Pancreas (tissue), 10 donors: ENCODE measurements at regions not wholly inside any gene's neighbourhood (a gene's known extent, or its start where the extent isn't known, plus 50 kb on each side); places are given as distances from the start of the nearest gene placed in this dataset.
"Not testable (repeated sequence)": the region's sequence is repeated elsewhere in the genome, so short reads cannot be mapped to it uniquely, and the experiment has no call there.

Source experiments
- ATAC-seq, 4 donors: fragments of 200-7000 bp; cut with Tn5 transposase; one replicate each; pipeline versions ENCODE4 v1.8.0 to v1.9.1; 2020; ENCODE audit warnings: mild to moderate bottlenecking in 4 of 4, moderate library complexity in 4 of 4
- DNase-seq, 6 donors: peaks; one replicate each; pipeline ENCODE4 v3.0.0-alpha.2; 2020
- FAIRE-seq: peaks from 2 replicates; lab custom pipeline; 2012; peaks lifted over from hg19 to GRCh38; lab: Jason Lieb, UNC
- H3K27ac ChIP-seq, 4 donors: fragments of 200-600 bp; sonication (generic); 1 replicate in 3 of 4; 2 replicates in 1 of 4; pipeline versions ENCODE4 v1.5.0 to v1.8.0; 2020
- H3K27me3 ChIP-seq, 4 donors: fragments of 200-600 bp; one replicate each; pipeline ENCODE4 v1.8.0; 2021
- H3K36me3 ChIP-seq, 3 donors: fragments of 200-600 bp; sonication (generic) in 1 of 3; one replicate each; pipeline versions ENCODE4 v1.5.0 to v1.8.0; 2020 to 2021
- H3K4me1 ChIP-seq, 3 donors: fragments of 200-600 bp; one replicate each; pipeline ENCODE4 v1.8.0; 2021
- H3K4me3 ChIP-seq, 4 donors: fragments of 200-600 bp; sonication (generic) in 2 of 4; one replicate each; pipeline versions ENCODE4 v1.5.0 to v1.8.0; 2020 to 2021
- H3K9me3 ChIP-seq, 4 donors: fragments of 200-600 bp; one replicate each; pipeline ENCODE4 v1.8.0; 2021
- WGBS, 2 donors: extraction: QIAGEN DNeasy Blood & Tissue Kit; methylation state at CpG; one replicate each; pipeline ENCODE4 v1.1.7; 2013; 5-methylcytosine and 5-hydroxymethylcytosine counted together
- intact Hi-C, 3 donors: fragments of 100-400 bp; cut with DNase I; formaldehyde crosslinking; loops; one replicate each; pipeline versions ENCODE4 v1.11.1 to v1.14.2; 2022
- TF ChIP-seq, protein P1 (sequence below), 4 donors: fragments of 200-600 bp; sonication (generic) in 3 of 4; IDR thresholded peaks; one replicate each; pipeline versions ENCODE4 v1.5.0 to v1.8.0; 2021; ENCODE audit warnings: antibody characterized with exemption in 4 of 4
- donor health status: healthy with polysubstance abuse.
- donor health status: DM: no; HTN: no; CAD: no; lungs with moderate emphysema.
- donor health status: DM: no; HTN: no; CAD: no.
- donor health status: control.
- donor health status: control.
- donor health status: Bipolar disorder and iron deficiency.
- donor health status: DM: yes; HTN: yes; CAD: no.
- donor health status: DM: no; HTN: no; CAD: no.
- donor health status: DM: no; HTN: no; CAD: no.
- donor health status: DM: yes; HTN: yes; CAD: no.

- FAIRE-seq = no peak
- Histone ChIP-seq H3K36me3 (no peaks in the 10 kb centered on the region), H3K4me3 (no peak overlapping the region), H3K9me3 (peaks cover 0 to 4% (median 0%) of the 10 kb centered on the region in 4 donors), H3K27me3 (no peaks in the 10 kb centered on the region), H3K4me1 (peaks cover 7 to 16% (median 7%) of the 10 kb centered on the region in 3 donors), H3K27ac (no peak overlapping the region)
- intact Hi-C loops = no loop called here
- no peak for ATAC-seq
- DNase-seq = no peak
- TF ChIP-seq, protein P1, sequence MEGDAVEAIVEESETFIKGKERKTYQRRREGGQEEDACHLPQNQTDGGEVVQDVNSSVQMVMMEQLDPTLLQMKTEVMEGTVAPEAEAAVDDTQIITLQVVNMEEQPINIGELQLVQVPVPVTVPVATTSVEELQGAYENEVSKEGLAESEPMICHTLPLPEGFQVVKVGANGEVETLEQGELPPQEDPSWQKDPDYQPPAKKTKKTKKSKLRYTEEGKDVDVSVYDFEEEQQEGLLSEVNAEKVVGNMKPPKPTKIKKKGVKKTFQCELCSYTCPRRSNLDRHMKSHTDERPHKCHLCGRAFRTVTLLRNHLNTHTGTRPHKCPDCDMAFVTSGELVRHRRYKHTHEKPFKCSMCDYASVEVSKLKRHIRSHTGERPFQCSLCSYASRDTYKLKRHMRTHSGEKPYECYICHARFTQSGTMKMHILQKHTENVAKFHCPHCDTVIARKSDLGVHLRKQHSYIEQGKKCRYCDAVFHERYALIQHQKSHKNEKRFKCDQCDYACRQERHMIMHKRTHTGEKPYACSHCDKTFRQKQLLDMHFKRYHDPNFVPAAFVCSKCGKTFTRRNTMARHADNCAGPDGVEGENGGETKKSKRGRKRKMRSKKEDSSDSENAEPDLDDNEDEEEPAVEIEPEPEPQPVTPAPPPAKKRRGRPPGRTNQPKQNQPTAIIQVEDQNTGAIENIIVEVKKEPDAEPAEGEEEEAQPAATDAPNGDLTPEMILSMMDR (IDR thresholded peaks at IDR 0.05) = no peak
- WGBS, 2 donors = 92 to 93% methylated on average over 1 of the region's 1 CpG
Measured at GRCh38 chr2:138423745-138424144, 77.8 kb upstream of the SPOPL start.

DNA sequence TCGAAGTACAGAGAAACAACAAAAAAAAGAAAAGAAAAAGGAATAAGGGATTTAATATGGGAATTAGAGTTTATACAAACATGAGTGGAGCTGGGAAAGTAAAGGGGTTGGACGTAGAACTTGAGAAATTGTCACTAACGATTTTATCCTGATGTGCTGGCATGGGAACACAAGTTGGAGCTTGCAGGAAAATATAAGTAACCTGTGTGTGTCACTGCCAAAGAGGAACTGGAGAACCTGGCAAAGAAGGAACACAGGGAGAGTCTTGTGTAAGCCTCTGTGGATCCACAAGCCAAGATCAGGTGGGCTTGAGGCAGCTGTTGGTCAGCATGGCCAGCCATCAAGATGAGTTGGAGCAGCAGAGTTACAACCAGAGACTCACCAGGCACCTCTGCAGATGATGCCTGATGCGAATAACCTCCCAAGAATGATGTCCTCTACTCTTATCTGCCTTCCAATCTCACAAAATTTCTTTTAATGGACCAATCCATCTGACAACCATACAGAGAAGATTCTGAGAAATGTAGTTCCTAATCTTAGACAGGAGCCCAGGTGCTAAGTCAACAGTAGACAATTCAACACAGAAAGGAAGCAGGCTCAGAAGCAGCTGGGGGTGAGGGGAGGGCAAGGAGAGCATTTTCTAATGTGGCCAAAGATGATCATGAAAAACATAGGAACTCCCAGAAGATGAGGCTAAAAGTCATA is 77.0 kb upstream of the SPOPL start:
- Histone ChIP-seq H3K27me3 (no peaks in the 10 kb centered on the region), H3K4me1 (peaks cover 7 to 16% (median 7%) of the 10 kb centered on the region in 3 donors), H3K27ac (no peak overlapping the region), H3K4me3 (no peak overlapping the region), H3K9me3 (peaks cover 0 to 4% (median 0%) of the 10 kb centered on the region in 4 donors), H3K36me3 (no peaks in the 10 kb centered on the region)
- WGBS, 2 donors = 86 to 93% methylated on average over 4 of the region's 4 CpGs
- ATAC-seq = no peak
- intact Hi-C loops = no loop called here
- TF ChIP-seq, protein P1 (IDR thresholded peaks at IDR 0.05) = no peak
- no peak for FAIRE-seq
- DNase-seq = no peak

DNA sequence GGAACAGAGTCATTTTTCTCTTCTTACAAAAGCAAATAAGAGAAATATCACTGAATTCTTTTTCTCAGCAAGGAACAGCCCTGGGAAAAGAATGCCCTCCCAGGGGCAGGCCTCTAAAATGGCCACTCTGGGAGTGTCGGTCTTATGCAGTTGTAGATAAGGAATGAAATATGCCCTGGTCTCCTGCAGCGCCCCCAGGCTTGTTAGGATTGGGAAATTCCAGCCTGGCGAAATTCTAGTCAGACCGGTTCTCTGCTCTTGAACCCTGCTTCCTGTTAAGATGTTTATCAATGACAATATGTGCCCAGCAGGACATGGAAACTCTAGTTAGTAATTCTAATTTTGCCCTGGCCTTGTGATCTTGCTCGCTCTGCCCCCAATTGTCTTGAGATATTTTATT is 75.5 kb upstream of the SPOPL start:
- H3K36me3 ChIP-seq, FAIRE-seq, ATAC-seq, H3K27me3 ChIP-seq, H3K9me3 ChIP-seq, DNase-seq, H3K27ac ChIP-seq, H3K4me3 ChIP-seq, intact Hi-C loops: not testable (repeated sequence)
- peaks cover 2 to 14% (median 7%) of the 10 kb centered on the region in 3 donors for H3K4me1 ChIP-seq
- 87 to 89% methylated on average over 5 of the region's 5 CpGs for WGBS, 2 donors

GRCh38 chr2:138428710-138429440 is 72.7 kb upstream of the SPOPL start:
- Histone ChIP-seq H3K9me3 (peaks cover 0 to 4% (median 0%) of the 10 kb centered on the region in 4 donors), H3K27ac (no peak overlapping the region), H3K27me3 (no peaks in the 10 kb centered on the region), H3K4me3 (no peak overlapping the region), H3K36me3 (no peaks in the 10 kb centered on the region), H3K4me1 (no peaks in the 10 kb centered on the region)
- 67 to 72% methylated on average over 4 of the region's 4 CpGs for WGBS, 2 donors
- FAIRE-seq = no peak
- TF ChIP-seq, protein P1 (IDR thresholded peaks at IDR 0.05) = no peak
- no peak for DNase-seq
- intact Hi-C loops = no loop called here
- no peak for ATAC-seq

DNA sequence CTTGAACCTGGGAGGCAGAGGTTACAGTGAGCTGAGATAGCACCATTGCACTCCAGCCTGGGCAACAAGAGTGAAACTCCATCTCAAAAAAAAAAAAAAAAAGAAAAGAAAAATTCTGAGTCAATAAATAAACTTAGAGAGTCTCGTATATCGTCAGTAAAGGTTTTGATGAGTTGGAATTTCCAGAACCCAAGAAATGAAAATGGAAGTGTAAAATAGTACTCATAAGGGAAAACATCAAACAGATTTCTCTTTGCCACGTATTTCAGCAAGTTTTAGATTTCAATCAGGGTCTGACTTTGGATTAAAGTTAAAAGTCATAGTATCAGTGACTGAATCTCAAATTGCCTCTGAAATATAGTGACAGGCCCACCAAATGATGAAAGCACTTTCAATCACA is 71.4 kb upstream of the SPOPL start:
- H3K36me3 ChIP-seq = no peaks in the 10 kb centered on the region
- 59 to 84% methylated on average over 3 of the region's 3 CpGs for WGBS, 2 donors
- no peak overlapping the region for H3K4me3 ChIP-seq
- TF ChIP-seq, protein P1 (IDR thresholded peaks at IDR 0.05) = no peak
- no peak for ATAC-seq
- H3K27me3 ChIP-seq = no peaks in the 10 kb centered on the region
- no peak for DNase-seq
- peaks cover 0 to 4% (median 0%) of the 10 kb centered on the region in 4 donors for H3K9me3 ChIP-seq
- no peak for FAIRE-seq
- H3K4me1 ChIP-seq = no peaks in the 10 kb centered on the region
- intact Hi-C loops = no loop called here
- H3K27ac ChIP-seq = no peak overlapping the region
